HFFc6 (cell line): ENCODE measurements at regions not wholly inside any gene's neighbourhood (a gene's known extent, or its start where the extent isn't known, plus 50 kb on each side); places are given as distances from the start of the nearest gene placed in this dataset.
"Not testable (repeated sequence)": the region's sequence is repeated elsewhere in the genome, so short reads cannot be mapped to it uniquely, and the experiment has no call there.

ENCODE experiments used
- DNase-seq: peaks from one replicate; pipeline ENCODE4 v3.0.0-alpha.2; 2018
- H3K27ac Mint-ChIP-seq: 2 replicates; pipeline ENCODE4 v1.8.0; 2020; ENCODE audit warnings: mild to moderate bottlenecking, mixed read lengths
- H3K27me3 Mint-ChIP-seq: 2 replicates; pipeline ENCODE4 v1.8.0; 2021; ENCODE audit warnings: mild to moderate bottlenecking, moderate library complexity, mixed read lengths; ENCODE audit not compliant: insufficient read depth
- H3K36me3 Mint-ChIP-seq: 2 replicates; pipeline ENCODE4 v1.8.0; 2021; ENCODE audit warnings: low read depth, mixed read lengths
- H3K4me1 Mint-ChIP-seq: 2 replicates; pipeline ENCODE4 v1.8.0; 2020; ENCODE audit warnings: low read depth, mixed read lengths
- H3K4me3 Mint-ChIP-seq: 2 replicates; pipeline ENCODE4 v1.8.0; 2020; ENCODE audit warnings: mild to moderate bottlenecking, moderate library complexity, mixed read lengths
- H3K9me3 Mint-ChIP-seq: 2 replicates; pipeline ENCODE4 v1.8.0; 2020; ENCODE audit warnings: mild to moderate bottlenecking, mixed read lengths
- TF ChIP-seq, protein P1 (sequence below): fragments of 200-600 bp; sonication (generic); IDR thresholded peaks from 2 replicates; pipeline ENCODE4 v1.5.0; 2021; ENCODE audit warnings: antibody characterized with exemption, mild to moderate bottlenecking

DNA sequence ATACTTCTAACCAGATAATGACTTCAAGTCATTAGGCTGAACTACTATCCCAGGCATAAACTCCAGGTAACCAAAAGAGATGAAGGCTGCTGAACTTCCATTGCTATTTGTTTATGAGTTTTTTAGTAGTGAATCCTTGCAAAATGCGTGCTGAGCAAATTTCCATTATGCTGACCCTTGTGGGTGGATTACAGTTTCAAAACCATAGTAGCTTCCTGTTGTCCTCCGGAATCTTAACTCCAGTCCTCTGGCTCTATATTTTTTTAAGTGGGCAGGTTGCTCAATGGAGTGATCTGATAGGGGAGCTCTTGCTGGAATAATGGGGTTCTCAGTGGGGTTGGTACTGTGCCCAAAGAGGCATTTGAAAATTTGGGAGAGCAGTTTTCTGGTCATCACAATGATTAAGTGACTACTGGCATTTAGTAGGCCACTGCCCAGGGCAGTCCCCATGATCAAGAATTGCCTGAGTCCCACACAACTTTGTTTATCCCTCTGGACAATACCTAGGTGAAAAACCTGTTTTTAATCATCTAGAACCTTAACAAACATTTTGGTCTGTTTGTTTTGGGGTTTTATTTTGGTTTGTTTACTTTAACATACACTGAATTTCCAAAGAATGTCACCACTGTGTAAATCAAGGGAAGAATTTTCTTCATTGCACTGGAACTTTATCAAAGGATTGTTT lies 302.3 kb upstream of the GATB start:
- TF ChIP-seq, protein P1, sequence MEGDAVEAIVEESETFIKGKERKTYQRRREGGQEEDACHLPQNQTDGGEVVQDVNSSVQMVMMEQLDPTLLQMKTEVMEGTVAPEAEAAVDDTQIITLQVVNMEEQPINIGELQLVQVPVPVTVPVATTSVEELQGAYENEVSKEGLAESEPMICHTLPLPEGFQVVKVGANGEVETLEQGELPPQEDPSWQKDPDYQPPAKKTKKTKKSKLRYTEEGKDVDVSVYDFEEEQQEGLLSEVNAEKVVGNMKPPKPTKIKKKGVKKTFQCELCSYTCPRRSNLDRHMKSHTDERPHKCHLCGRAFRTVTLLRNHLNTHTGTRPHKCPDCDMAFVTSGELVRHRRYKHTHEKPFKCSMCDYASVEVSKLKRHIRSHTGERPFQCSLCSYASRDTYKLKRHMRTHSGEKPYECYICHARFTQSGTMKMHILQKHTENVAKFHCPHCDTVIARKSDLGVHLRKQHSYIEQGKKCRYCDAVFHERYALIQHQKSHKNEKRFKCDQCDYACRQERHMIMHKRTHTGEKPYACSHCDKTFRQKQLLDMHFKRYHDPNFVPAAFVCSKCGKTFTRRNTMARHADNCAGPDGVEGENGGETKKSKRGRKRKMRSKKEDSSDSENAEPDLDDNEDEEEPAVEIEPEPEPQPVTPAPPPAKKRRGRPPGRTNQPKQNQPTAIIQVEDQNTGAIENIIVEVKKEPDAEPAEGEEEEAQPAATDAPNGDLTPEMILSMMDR = no peak
- DNase-seq = no peak
- H3K4me3 Mint-ChIP-seq = no peak overlapping the region
- H3K9me3 Mint-ChIP-seq = peaks cover 5% of the 10 kb centered on the region
- H3K27me3 Mint-ChIP-seq = peaks cover 5% of the 10 kb centered on the region
- H3K27ac Mint-ChIP-seq = no peak overlapping the region
- peaks cover 23% of the 10 kb centered on the region for H3K4me1 Mint-ChIP-seq
- peaks cover 5% of the 10 kb centered on the region for H3K36me3 Mint-ChIP-seq

DNA sequence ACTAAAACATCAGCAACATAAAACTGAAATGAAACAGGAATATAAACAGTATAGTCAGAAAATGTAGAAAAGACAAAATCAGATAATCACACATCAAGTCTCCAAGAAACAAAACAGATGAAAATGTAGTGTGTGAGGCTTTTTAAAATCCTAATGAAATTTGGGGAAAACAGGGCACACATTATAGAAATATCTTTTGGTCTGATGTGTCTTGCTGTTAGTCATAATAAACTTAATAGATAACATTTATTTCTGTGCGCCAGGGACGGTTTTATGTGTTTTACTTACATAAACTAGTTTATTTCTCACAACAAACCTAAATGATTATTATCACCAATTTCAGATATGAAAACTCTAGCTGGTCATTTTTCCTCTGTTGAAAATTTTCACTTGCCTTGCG lies 293.9 kb upstream of the GATB start:
- no peak overlapping the region for H3K27ac Mint-ChIP-seq

DNA sequence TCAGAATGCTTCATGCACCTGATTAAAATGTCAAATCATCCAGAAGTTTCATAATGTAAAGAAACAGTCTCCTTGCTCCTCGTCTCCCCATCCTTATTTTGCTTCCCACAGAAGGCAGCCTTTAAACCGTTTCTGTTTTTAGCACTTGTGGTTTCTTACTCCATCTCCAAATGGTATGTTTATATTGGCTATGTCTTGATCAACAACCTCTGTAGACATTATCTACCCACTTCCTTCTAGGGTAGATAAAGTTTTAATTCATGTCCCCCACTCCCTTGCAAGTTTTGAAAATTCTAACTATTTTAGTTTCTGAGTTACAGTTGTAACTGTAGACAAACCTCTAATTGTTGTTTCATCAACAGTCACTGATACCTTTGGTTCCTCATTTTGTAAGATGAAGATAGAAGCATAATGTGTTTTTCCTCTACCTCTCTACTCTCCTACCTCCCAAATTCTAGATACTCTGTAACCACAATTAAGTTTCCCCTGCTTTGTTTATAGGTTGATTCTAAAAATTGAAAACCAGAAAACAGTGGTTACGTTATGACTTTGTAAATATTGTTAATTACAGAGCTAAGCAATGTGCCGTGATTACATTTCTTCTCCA lies 291.7 kb upstream of the GATB start:
- peak overlapping the region; percentile 29 for H3K4me3 Mint-ChIP-seq
- no peaks in the 10 kb centered on the region for H3K27me3 Mint-ChIP-seq
- TF ChIP-seq, protein P1 = no peak
- H3K36me3 Mint-ChIP-seq = peaks cover 13% of the 10 kb centered on the region
- peak overlapping the region; percentile 38; the same call in 1 of the 2 replicates for H3K27ac Mint-ChIP-seq
- DNase-seq = peak; percentile 36
- peaks cover 19% of the 10 kb centered on the region for H3K9me3 Mint-ChIP-seq
- H3K4me1 Mint-ChIP-seq = peaks cover 26% of the 10 kb centered on the region

More for the DNA sequence above, 293.9 kb upstream of the GATB start:
- Mint-ChIP-seq H3K36me3 (peaks cover 23% of the 10 kb centered on the region), H3K9me3 (peaks cover 29% of the 10 kb centered on the region), H3K4me3 (no peak overlapping the region), H3K27me3 (no peaks in the 10 kb centered on the region), H3K4me1 (peaks cover 26% of the 10 kb centered on the region)
- TF ChIP-seq, protein P1 = no peak
- DNase-seq = no peak

DNA sequence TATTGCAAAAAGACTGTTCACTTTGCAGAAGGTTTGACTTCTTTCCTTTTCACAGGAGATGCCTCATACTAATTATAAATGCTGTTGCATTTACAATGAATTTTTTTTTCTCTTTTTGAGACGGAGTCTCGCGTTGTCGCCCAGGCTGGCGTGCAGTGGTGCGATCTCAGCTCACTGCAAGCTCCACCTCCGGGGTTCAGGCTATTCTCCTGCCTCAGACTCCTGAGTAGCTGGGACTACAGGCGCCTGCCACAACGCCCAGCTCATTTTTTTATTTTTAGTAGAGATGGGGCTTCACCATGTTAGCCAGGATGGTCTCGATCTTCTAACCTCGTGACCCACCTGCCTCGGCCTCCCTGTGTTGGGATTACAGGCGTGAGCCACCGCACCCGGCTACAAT lies 290.5 kb upstream of the GATB start:
- H3K4me1 Mint-ChIP-seq = peaks cover 26% of the 10 kb centered on the region
- H3K27ac Mint-ChIP-seq, H3K36me3 Mint-ChIP-seq, H3K4me3 Mint-ChIP-seq, H3K9me3 Mint-ChIP-seq, H3K27me3 Mint-ChIP-seq, DNase-seq: not testable (repeated sequence)

DNA sequence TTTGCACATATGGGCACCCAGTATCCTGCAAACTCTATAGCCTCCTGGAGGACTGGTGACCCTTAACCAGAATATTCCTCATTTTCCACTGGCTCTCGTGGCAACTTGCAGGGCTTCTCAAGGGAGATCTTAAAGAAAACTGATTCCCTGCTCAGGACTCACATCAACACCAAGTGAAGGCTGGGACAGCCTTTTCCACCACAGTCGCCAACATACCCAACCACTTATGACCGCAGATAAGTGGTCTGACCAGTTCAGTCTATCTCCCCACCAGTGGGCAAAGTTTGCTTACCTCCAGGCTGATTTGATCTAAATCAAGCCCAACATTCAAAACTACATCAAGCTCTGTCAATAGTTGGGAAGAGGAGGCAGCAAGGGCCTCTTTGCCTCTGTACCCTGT lies 289.3 kb upstream of the GATB start:
- peaks cover 3% of the 10 kb centered on the region; the same call in 1 of the 2 replicates for H3K27me3 Mint-ChIP-seq
- H3K27ac Mint-ChIP-seq = no peak overlapping the region
- TF ChIP-seq, protein P1 = no peak
- no peak overlapping the region for H3K4me3 Mint-ChIP-seq
- peaks cover 26% of the 10 kb centered on the region for H3K4me1 Mint-ChIP-seq
- no peaks in the 10 kb centered on the region for H3K36me3 Mint-ChIP-seq
- no peak for DNase-seq
- no peaks in the 10 kb centered on the region for H3K9me3 Mint-ChIP-seq

DNA sequence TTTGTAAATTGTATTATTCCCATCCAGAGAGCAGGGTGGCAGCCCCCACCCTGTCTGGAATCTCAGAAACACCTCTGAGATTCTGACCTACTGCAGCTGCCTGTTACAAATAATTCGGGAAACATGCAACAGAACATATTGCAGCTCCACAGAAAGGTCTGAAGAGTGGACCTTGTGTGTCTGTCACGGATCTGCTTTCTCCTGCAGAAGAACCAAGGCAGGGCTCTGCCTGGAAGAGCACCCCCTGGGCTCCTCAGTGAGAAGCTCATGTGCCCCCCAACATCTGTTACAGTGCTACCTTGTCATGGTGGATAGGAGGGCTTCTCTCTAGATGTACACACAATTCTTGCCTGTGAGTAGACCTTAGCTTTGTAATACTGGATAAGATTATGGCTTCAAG lies 286.6 kb upstream of the GATB start:
- TF ChIP-seq, protein P1 = no peak
- peaks cover 10% of the 10 kb centered on the region for H3K9me3 Mint-ChIP-seq
- H3K4me1 Mint-ChIP-seq = peaks cover 18% of the 10 kb centered on the region
- DNase-seq = no peak
- H3K27me3 Mint-ChIP-seq = peaks cover 3% of the 10 kb centered on the region; the same call in 1 of the 2 replicates
- H3K36me3 Mint-ChIP-seq = peaks cover 14% of the 10 kb centered on the region
- H3K4me3 Mint-ChIP-seq = no peak overlapping the region
- H3K27ac Mint-ChIP-seq = no peak overlapping the region
